ENCODE measurements at regions not wholly inside any gene's neighbourhood (a gene's known extent, or its start where the extent isn't known, plus 50 kb on each side); places are given as distances from the start of the nearest gene placed in this dataset.

DNA sequence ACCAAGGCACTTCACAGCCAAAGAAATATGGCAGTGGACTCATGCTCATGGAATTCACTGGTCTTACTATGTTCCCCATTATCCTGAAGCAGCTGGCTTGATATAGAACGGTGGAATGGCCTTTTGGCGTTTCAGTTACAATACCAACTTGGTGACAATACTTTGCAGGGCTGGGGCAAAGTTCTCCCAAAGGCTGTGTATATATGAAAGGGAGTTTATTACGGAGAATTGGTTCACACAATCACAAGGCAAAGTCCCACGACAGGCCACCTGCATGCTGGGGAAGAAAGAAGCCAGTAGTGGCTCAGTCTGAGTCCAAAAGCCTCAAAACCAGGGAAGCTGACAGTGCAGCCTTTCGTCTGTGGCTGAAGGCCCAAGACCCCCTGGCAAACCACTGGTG is 50.8 kb upstream of the SMARCAD1 start:
- DNase-seq: no peak
